Left lobe of liver (tissue), 2 donors: ENCODE measurements at regions not wholly inside any gene's neighbourhood (a gene's known extent, or its start where the extent isn't known, plus 50 kb on each side); places are given as distances from the start of the nearest gene placed in this dataset.
"Not testable (repeated sequence)": the region's sequence is repeated elsewhere in the genome, so short reads cannot be mapped to it uniquely, and the experiment has no call there.

Experiments used
- ATAC-seq: fragments of 200-7000 bp; cut with Tn5 transposase; one replicate; pipeline ENCODE4 v1.9.1; 2020; ENCODE audit warnings: mild to moderate bottlenecking, moderate library complexity
- DNase-seq: peaks from one replicate; pipeline ENCODE4 v3.0.0-alpha.2; 2020; ENCODE audit warnings: low spot score
- donor health status: DM: no; HTN: no; CAD: no; lungs with moderate emphysema.
- donor health status: DM: no; HTN: yes; CAD: no.

DNA sequence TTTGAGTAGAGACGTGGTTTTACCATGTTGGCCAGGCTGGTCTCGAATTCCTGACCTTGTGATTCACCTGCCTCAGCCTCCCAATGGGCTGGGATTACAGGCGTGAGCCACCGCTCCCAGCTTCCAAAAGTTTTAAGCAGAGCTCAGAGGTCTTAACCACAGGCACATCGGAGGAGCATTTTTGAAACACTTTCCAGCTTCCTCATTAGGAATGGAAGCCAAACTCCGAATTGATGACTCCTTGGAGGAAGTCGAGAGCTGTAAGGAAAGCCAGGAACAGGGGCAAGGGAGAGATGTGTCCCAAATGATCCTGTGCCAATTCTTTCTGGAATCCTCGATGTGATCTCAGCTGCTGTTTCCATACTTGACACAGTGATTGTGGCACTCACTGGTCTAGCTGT lies 56.2 kb upstream of the CCZ1B start:
- DNase-seq, ATAC-seq: not testable (repeated sequence)

DNA sequence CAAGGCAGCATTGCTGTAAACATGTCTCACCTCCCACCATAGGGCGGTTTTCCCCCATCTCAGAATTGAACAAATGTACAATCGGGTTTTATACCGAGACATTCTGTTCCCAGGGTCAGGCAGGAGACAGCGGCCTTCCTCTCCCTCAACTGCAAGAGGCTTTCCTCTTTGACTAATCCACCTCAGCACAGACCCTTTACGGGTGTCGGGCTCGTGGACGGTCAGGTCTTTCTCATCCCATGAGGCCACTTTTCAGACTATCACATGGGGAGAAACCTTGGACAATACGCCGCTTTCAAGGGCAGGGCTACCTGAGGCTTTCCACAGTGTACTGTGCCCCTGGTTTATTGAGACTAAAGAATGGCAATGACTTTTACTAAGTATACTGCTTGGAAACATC lies 57.7 kb upstream of the CCZ1B start:
- ATAC-seq, DNase-seq: not testable (repeated sequence)

DNA sequence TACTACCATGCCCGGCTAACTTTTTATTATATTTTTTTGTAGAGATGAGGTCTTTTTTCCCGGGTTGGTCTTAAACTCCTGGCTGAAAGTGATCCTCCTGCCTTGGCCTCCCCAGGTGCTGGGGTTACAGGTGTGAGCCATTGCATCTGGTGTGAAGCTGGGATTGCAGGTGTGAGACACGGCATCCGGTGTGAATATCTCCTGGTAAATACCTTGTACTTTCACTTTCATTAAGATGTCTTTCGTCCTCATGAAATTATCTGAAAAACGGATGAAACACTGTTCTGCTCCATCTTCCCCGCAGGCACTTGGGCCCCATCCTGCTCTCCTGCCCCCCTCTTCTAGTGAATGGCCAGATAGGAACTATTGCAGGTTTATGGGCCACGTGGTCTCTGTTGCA lies 60.1 kb upstream of the CCZ1B start:
- DNase-seq, result no peak
- no peak for ATAC-seq

DNA sequence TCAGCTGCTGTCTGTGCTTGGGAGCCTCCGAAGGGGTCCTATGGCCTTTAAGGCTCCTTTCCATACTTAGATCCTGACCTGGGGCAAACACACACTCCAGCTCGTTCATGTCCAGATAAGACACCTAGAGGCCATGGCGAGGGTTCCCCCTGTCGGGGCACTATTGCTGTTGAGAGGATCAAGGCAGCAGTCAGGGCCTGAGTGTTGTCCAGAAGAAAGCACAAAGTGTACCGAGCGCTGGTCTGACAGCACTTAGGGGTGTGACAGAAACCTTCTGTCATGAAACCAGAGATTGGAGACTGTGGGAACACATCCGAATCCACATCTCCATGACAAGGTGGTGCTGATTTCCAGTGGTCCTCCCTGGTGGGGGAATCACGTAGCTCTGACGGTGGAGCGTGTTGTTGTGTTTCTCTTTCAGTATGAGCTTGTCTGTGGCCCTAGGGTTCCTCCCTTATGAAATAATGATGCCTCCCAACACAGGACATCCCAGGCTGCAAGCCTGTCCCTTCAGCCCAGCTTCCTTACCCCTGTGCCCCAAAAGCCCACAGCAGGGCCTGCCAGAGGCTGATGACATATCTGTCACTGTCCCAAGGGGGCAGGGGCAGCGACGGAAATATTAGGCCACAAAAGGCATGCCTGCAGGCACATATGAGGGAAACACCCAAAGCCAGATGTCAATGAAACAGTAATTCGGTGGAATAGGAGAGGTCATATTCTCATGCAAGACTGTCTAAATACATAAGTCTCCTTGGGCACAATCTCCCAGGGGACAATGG lies 62.4 kb upstream of the CCZ1B start:
- not testable (repeated sequence) for ATAC-seq, DNase-seq

GRCh38 chr7:6889252-6889812 lies 63.3 kb upstream of the CCZ1B start:
- no peak for ATAC-seq

DNA sequence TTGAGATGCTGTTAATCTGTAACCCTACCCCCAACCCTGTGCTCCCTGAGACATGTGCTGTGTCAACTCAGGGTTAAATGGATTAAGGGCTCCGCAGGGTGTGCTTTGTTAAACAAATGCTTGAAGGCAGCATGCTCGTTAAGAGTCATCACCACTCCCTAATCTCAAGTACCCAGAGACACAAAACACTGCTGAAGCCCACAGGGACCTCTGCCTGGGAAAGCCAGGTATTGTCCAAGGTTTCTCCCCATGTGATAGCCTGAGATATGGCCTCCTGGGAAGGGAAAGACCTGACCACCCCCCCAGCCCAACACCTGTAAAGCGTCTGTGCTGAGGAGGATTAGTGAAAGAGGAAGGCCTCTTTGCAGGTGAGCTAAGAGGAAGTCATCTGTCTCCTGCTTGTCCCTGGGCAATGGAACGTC lies 76.0 kb upstream of the CCZ1B start:
- not testable (repeated sequence) for ATAC-seq, DNase-seq

More at GRCh38 chr7:6889252-6889812, 63.3 kb upstream of the CCZ1B start:
- no peak for DNase-seq

DNA sequence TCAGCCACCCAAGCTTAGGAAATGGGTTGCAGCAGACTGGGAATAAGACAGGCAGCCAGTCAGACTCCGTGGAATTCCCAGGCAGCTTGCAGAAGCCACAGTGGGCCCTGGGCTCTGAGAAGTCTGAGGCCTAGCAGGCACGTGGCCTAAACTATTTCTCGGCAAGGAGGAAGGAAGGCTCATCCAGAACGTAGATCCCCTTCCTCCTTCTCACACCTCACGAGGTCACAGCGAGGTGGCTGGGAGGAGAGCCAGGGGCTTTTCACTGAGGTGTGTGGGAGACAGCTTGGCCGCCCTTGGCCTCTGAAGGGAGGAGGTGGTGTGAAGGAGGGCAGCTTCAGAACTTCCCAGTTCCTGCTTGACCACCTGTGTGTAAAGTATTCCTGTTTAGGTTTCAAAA lies 77.2 kb upstream of the CCZ1B start:
- ATAC-seq, DNase-seq: not testable (repeated sequence)

DNA sequence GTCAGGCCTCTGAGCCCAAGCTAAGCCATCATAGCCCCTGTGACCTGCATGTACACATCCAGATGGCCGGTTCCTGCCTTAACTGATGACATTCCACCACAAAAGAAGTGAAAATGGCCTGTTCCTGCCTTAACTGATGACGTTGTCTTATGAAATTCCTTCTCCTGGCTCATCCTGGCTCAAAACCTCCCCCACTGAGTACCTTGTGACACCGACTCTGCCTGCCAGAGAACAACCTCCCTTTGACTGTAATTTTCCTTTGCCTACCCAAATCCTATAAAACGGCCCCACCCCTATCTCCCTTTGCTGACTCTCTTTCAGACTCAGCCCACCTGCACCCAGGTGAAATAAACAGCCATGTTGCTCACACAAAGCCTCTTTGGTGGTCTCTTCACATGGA lies 77.7 kb upstream of the CCZ1B start:
- not testable (repeated sequence) for DNase-seq, ATAC-seq

GRCh38 chr7:6917258-6917657 lies 91.2 kb upstream of the CCZ1B start:
- no peak for ATAC-seq
- DNase-seq, result no peak

GRCh38 chr7:6919169-6919568 lies 93.1 kb upstream of the CCZ1B start:
- not testable (repeated sequence) for DNase-seq, ATAC-seq

GRCh38 chr7:6924523-6924922 lies 98.4 kb upstream of the CCZ1B start:
- not testable (repeated sequence) for DNase-seq, ATAC-seq

- not testable (repeated sequence) for ATAC-seq, DNase-seq
These were observed 100.4 kb upstream of the CCZ1B start for GRCh38 chr7:6926193-6927174.

DNA sequence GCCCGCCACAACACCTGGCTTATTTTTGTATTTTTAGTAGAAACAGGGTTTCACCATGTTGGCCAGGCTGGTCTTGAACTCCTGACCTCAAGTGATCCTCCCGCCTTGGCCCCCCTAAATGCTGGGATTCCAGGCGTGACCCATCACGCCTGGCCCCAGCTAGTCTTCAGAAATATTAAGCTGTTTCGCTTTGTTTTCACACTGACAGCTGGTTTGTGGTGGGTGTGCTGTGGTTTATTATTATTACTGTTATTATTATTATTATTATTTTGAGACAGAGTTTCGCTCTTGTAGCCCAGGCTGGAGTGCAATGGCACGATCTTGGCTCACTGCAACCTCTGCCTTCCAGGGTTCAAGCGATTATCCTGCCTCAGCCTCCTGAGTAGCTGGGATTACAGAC lies 101.6 kb upstream of the CCZ1B start:
- not testable (repeated sequence) for DNase-seq, ATAC-seq

GRCh38 chr7:6929588-6929987 lies 103.5 kb upstream of the CCZ1B start:
- not testable (repeated sequence) for ATAC-seq, DNase-seq

- not testable (repeated sequence) for DNase-seq
These were observed 104.1 kb upstream of the CCZ1B start for GRCh38 chr7:6930081-6930635.

DNA sequence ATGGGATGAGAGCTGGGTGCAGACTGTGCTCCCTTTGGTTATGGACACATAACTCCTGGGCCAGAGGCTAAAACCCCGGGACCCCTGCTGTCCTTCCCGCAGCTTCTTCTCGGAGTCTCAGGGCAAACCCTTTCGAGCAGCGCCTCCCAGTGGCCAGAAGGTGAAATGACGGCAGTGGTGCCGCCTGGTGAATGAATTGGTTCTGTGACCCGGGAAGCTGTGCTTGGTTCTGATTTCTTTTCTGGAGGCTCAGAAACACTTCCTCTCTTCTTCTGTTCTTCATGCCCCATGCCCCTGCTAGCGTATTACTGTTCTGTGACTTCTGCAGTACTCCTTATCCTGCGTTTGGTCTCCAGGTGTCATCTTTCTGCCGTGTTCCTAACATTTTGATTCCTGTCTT lies 104.7 kb upstream of the CCZ1B start:
- ATAC-seq, DNase-seq: not testable (repeated sequence)

More at GRCh38 chr7:6930081-6930635, 104.1 kb upstream of the CCZ1B start:
- not testable (repeated sequence) for ATAC-seq

GRCh38 chr7:6931456-6931855 lies 105.4 kb upstream of the CCZ1B start:
- ATAC-seq, DNase-seq: not testable (repeated sequence)

DNA sequence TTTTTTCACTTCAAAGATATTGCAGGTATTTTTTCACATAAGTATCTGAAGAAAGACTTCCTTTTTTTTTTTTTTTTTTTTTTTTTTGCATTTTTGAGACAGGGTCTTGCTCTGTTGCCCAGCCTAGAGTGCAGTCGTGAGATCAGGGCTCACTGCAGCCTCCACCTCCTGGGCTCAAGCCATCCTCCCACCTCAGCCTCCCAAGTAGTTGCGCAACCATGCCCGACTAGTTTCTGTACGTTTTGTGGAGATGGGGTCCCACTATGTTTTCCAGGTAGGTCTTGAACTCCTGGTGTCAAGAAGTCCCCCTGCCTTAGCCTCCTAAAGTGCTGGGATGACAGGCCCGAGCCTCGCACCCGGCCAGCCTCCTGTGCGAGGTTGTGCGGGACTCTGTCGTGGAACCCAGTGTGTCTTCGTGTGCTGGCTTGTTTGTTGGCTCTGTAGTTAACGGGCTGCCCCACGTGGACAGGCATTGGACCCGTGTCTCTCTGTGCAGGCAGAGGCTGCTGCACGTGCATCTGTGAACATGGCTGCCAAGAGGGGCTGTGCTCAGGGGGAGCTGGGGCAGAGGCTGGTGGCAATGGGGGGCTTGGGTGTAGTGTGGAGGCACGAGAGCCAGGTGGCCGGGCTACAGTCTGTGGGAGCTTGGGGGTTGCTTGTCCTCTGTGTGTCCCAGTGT lies 108.0 kb upstream of the CCZ1B start:
- ATAC-seq, DNase-seq: not testable (repeated sequence)

DNA sequence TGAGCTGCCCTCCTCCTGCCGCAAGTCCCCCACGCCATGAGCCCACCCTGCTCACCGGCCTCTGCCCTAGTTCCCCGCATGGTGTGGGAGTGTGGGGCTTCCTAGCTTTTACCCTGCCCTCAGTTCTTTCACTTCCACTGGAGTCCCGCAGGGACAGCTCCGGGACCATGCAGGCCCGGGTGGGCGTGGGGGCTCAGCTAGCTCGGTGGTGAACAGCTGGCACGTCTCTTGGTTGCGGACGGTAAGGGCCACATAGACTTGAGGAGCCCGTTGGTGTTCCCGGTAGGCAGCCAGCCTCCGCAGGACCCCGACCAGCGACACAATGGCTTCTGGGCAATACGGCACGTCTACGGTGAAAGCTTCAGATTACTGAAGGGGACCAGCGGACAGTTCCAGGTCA lies 108.9 kb upstream of the CCZ1B start:
- DNase-seq, result no peak
- no peak for ATAC-seq

DNA sequence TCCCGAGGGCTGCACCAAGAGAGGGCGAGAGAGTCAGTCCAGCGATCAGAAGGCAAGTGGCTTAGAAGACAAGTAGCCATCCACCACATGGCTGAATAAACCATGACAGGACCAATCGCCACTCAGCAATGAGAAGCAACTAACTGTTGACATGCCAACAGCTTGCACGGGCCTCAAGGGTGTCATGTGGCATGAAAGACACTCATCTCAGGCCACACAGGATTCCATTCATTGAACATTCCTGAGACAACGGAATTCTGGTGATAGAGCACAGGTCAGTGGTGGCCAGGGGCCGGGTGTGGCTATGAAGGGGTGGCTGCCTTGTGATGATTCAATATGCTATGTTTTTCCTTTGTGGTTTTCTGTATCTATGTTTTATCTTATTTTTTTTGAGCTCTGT lies 110.6 kb upstream of the CCZ1B start:
- DNase-seq, ATAC-seq: not testable (repeated sequence)
